ENCODE measurements at regions not wholly inside any gene's neighbourhood (a gene's known extent, or its start where the extent isn't known, plus 50 kb on each side); places are given as distances from the start of the nearest gene placed in this dataset.

- no peaks in the 10 kb centered on the region for H3K36me3 ChIP-seq (ENCODE audit: control insufficient read depth, insufficient read depth, low read length)
- H3K4me3 ChIP-seq: no peak overlapping the region
- BruUV-seq (replicated peaks): no TSS peak
- no peak overlapping the region for H2AFZ ChIP-seq (ENCODE audit: low read depth, low read length)
- whole genome bisulfite sequencing (ENCODE audit: insufficient coverage, low coverage, missing lambda C conversion rate): 0% methylated on average over 1 of the region's 1 CpG
- CTCF ChIA-PET (ENCODE audit: low intra/inter-chr PET ratio): no interaction called here
- no peaks in the 10 kb centered on the region for H3K9me3 ChIP-seq (replicated peaks; ENCODE audit: control insufficient read depth, insufficient read depth, low read depth, low read length)
- no peak overlapping the region for H3K27ac ChIP-seq (ENCODE audit: extremely low read depth, low read depth, low read length)
- FAIRE-seq: no peak
- intact Hi-C loops (cut with micrococcal nuclease): no loop called here
- no peaks in the 10 kb centered on the region for H3K27me3 ChIP-seq (ENCODE audit: control insufficient read depth in 2 of 2, insufficient read depth in 2 of 2, low read length in 2 of 2)
- no peak for DNase-seq (ENCODE audit: extremely low read depth in 1 of 4, low spot score in 3 of 4)
- no peak overlapping the region for H3K9ac ChIP-seq (ENCODE audit: insufficient read depth in 1 of 2, low read depth in 2 of 2, low read length in 2 of 2)
- ATAC-seq: no peak
- H3K79me2 ChIP-seq (ENCODE audit: control insufficient read depth, insufficient read depth, low read length): no peaks in the 10 kb centered on the region
- no peaks in the 10 kb centered on the region for H4K20me1 ChIP-seq (replicated peaks; ENCODE audit: control insufficient read depth, insufficient read depth, low read length)
- POLR2A ChIA-PET: no interaction called here
- H3K4me1 ChIP-seq (replicated peaks in 1 of 2; ENCODE audit: control insufficient read depth in 2 of 2, insufficient read depth in 2 of 2, low read length in 2 of 2): no peaks in the 10 kb centered on the region
- no peak overlapping the region for H3K4me2 ChIP-seq (ENCODE audit: insufficient read depth, low read length)
- in situ Hi-C loops (cut with MboI): no loop called here
- H3K9me1 ChIP-seq (ENCODE audit: control insufficient read depth, insufficient read depth, low read length): no peaks in the 10 kb centered on the region
- TF ChIP-seq CHD1 (IDR thresholded peaks at IDR 0.05; ENCODE audit: low read length) (no peak), ZZZ3 (IDR thresholded peaks at IDR 0.05) (no peak), CEBPG (CRISPR knock-in tag; IDR thresholded peaks at IDR 0.05) (no peak), CEBPG (tag; conservative IDR thresholded peaks at IDR 0.05 in 1 of 2, IDR thresholded peaks at IDR 0.05 in 1 of 2) (peak in 1 of 2 experiments; percentile 75; a peak in 2 of 4 replicates), ZC3H11A (IDR thresholded peaks at IDR 0.05; ENCODE audit: low read depth, low read length) (no peak), SNIP1 (IDR thresholded peaks at IDR 0.05; ENCODE audit: low read depth) (no peak), CCAR2 (IDR thresholded peaks at IDR 0.05; ENCODE audit: low read depth, low read length) (no peak), ZNF445 (CRISPR knock-in tag; IDR thresholded peaks at IDR 0.05; ENCODE audit: low read depth) (no peak), ZFP30 (CRISPR knock-in tag; IDR thresholded peaks at IDR 0.05; ENCODE audit: borderline replicate concordance) (no peak), RHOXF2B (CRISPR knock-in tag; conservative IDR thresholded peaks at IDR 0.05) (no peak), ZBTB5 (IDR thresholded peaks at IDR 0.05) (no peak), CEBPB (tag; IDR thresholded peaks at IDR 0.05) (peak; percentile 67), CUX1 (CRISPR knock-in tag; IDR thresholded peaks at IDR 0.05) (no peak), CHD4 (IDR thresholded peaks at IDR 0.05; ENCODE audit: insufficient read depth, insufficient replicate concordance, low read depth, low read length, poor library complexity, severe bottlenecking) (no peak), HES1 (IDR thresholded peaks at IDR 0.05; ENCODE audit: low read depth) (no peak), ZBTB8A (IDR thresholded peaks at IDR 0.05; ENCODE audit: partially characterized antibody) (no peak), STAT5B (CRISPR knock-in tag; IDR thresholded peaks at IDR 0.05) (no peak)
Measured at GRCh38 chr16:52671590-52671989, 124.6 kb upstream of the TOX3 start.
